ENCODE measurements at regions not wholly inside any gene's neighbourhood (a gene's known extent, or its start where the extent isn't known, plus 50 kb on each side); places are given as distances from the start of the nearest gene placed in this dataset.
"Not testable (repeated sequence)": the region's sequence is repeated elsewhere in the genome, so short reads cannot be mapped to it uniquely, and the experiment has no call there.

- DNase-seq, result no peak
Measured at GRCh38 chr2:166831930-166832329, 56.4 kb upstream of the XIRP2 start.

- DNase-seq, result no peak
Measured at GRCh38 chr2:166825914-166826313, 62.4 kb upstream of the XIRP2 start.

GRCh38 chr2:166814335-166814734, 73.9 kb upstream of the XIRP2 start:
- DNase-seq, result no peak

GRCh38 chr2:166812166-166812891, 76.0 kb upstream of the XIRP2 start:
- DNase-seq, result no peak

GRCh38 chr2:166805753-166806152, 82.5 kb upstream of the XIRP2 start:
- no peak for DNase-seq

GRCh38 chr2:166803373-166804000, 84.8 kb upstream of the XIRP2 start:
- peak in 1 of 3 experiments; percentile 0 for DNase-seq

- DNase-seq, result no peak
Measured at GRCh38 chr2:166802475-166802874, 85.8 kb upstream of the XIRP2 start.

GRCh38 chr2:166792808-166793207, 95.5 kb upstream of the XIRP2 start:
- DNase-seq, result no peak

GRCh38 chr2:166786707-166787106, 101.6 kb upstream of the XIRP2 start:
- no peak for DNase-seq

GRCh38 chr2:166784296-166784946, 103.9 kb upstream of the XIRP2 start:
- peak in 2 of 3 experiments; percentile 33 to 85 for DNase-seq

GRCh38 chr2:166775176-166775575, 113.1 kb upstream of the XIRP2 start:
- DNase-seq, result no peak

GRCh38 chr2:166773308-166773949, 114.9 kb upstream of the XIRP2 start:
- DNase-seq, result peak in 2 of 3 experiments; percentile 1 to 34

- no peak for DNase-seq
Measured at GRCh38 chr2:166768393-166769123, 119.7 kb upstream of the XIRP2 start.

- not testable (repeated sequence) for DNase-seq
Measured at GRCh38 chr2:166766769-166767322, 121.4 kb upstream of the XIRP2 start.

GRCh38 chr2:166766220-166766619, 122.1 kb upstream of the XIRP2 start:
- DNase-seq, result no peak

- no peak for DNase-seq
Measured at GRCh38 chr2:166765141-166765540, 123.1 kb upstream of the XIRP2 start.

GRCh38 chr2:166764702-166765101, 123.6 kb upstream of the XIRP2 start:
- no peak for DNase-seq

GRCh38 chr2:166764216-166764615, 124.1 kb upstream of the XIRP2 start:
- DNase-seq, result no peak

GRCh38 chr2:166762746-166763145, 125.5 kb upstream of the XIRP2 start:
- no peak for DNase-seq

- no peak for DNase-seq
Measured at GRCh38 chr2:166758956-166759355, 129.3 kb upstream of the XIRP2 start.

GRCh38 chr2:166750624-166751023, 137.7 kb upstream of the XIRP2 start:
- no peak for DNase-seq

- DNase-seq, result not testable (repeated sequence)
Measured at GRCh38 chr2:166744117-166744516, 144.2 kb upstream of the XIRP2 start.
